ENCODE measurements at regions not wholly inside any gene's neighbourhood (a gene's known extent, or its start where the extent isn't known, plus 50 kb on each side); places are given as distances from the start of the nearest gene placed in this dataset.

GRCh38 chr20:37643400-37643799 lies 50.4 kb upstream of the CTNNBL1 start:
- DNase-seq (ENCODE audit: low read depth in 1 of 2, low spot score in 1 of 2), result no peak

GRCh38 chr20:37642246-37642645 lies 51.6 kb upstream of the CTNNBL1 start:
- DNase-seq (ENCODE audit: low read depth in 1 of 2, low spot score in 1 of 2), result no peak

GRCh38 chr20:37640600-37641561 lies 52.9 kb upstream of the CTNNBL1 start:
- DNase-seq (ENCODE audit: low read depth in 1 of 2, low spot score in 1 of 2), result no peak

GRCh38 chr20:37638527-37638926 lies 55.3 kb upstream of the CTNNBL1 start:
- DNase-seq (ENCODE audit: low read depth in 1 of 2, low spot score in 1 of 2), result no peak

GRCh38 chr20:37636977-37637376 lies 56.9 kb upstream of the CTNNBL1 start:
- no peak for DNase-seq (ENCODE audit: low read depth in 1 of 2, low spot score in 1 of 2)

- DNase-seq (ENCODE audit: low read depth in 1 of 2, low spot score in 1 of 2), result no peak
These were observed 57.4 kb upstream of the CTNNBL1 start for GRCh38 chr20:37636212-37636975.

GRCh38 chr20:37630993-37631392 lies 62.8 kb upstream of the CTNNBL1 start:
- no peak for DNase-seq (ENCODE audit: low read depth in 1 of 2, low spot score in 1 of 2)

- DNase-seq (ENCODE audit: low read depth in 1 of 2, low spot score in 1 of 2), result no peak
These were observed 63.7 kb upstream of the CTNNBL1 start for GRCh38 chr20:37630166-37630565.

GRCh38 chr20:37627767-37628130 lies 66.1 kb upstream of the CTNNBL1 start:
- DNase-seq (ENCODE audit: low read depth in 1 of 2, low spot score in 1 of 2), result no peak

GRCh38 chr20:37627060-37627766 lies 66.6 kb upstream of the CTNNBL1 start:
- no peak for DNase-seq (ENCODE audit: low read depth in 1 of 2, low spot score in 1 of 2)

- no peak for DNase-seq (ENCODE audit: low read depth in 1 of 2, low spot score in 1 of 2)
These were observed 68.9 kb upstream of the CTNNBL1 start for GRCh38 chr20:37624963-37625362.

- no peak for DNase-seq (ENCODE audit: low read depth in 1 of 2, low spot score in 1 of 2)
These were observed 71.1 kb upstream of the CTNNBL1 start for GRCh38 chr20:37622728-37623127.

- DNase-seq (ENCODE audit: low read depth in 1 of 2, low spot score in 1 of 2), result no peak
These were observed 74.3 kb upstream of the CTNNBL1 start for GRCh38 chr20:37619496-37619895.

- DNase-seq (ENCODE audit: low read depth in 1 of 2, low spot score in 1 of 2), result no peak
These were observed 77.8 kb upstream of the CTNNBL1 start for GRCh38 chr20:37616110-37616425.

- peak; percentile 15 to 19 for DNase-seq (ENCODE audit: low read depth in 1 of 2, low spot score in 1 of 2)
These were observed 78.3 kb upstream of the CTNNBL1 start for GRCh38 chr20:37615340-37616109.

GRCh38 chr20:37611852-37612251 lies 82.0 kb upstream of the CTNNBL1 start:
- no peak for DNase-seq (ENCODE audit: low read depth in 1 of 2, low spot score in 1 of 2)

- DNase-seq (ENCODE audit: low read depth in 1 of 2, low spot score in 1 of 2), result no peak
These were observed 82.5 kb upstream of the CTNNBL1 start for GRCh38 chr20:37611346-37611745.

GRCh38 chr20:37610203-37610798 lies 82.6 kb upstream of the BLCAP start:
- DNase-seq (ENCODE audit: low read depth in 1 of 2, low spot score in 1 of 2), result no peak

- DNase-seq (ENCODE audit: low read depth in 1 of 2, low spot score in 1 of 2), result no peak
These were observed 75.0 kb upstream of the BLCAP start for GRCh38 chr20:37602634-37603033.

GRCh38 chr20:37600486-37600885 lies 72.8 kb upstream of the BLCAP start:
- no peak for DNase-seq (ENCODE audit: low read depth in 1 of 2, low spot score in 1 of 2)

Data from activated T-helper 1 cell treated with anti-CD3 and anti-CD28 coated beads, Interleukin-2, amount 50 U/mL, for 16 hours (primary cell).